ENCODE measurements at regions not wholly inside any gene's neighbourhood (a gene's known extent, or its start where the extent isn't known, plus 50 kb on each side); places are given as distances from the start of the nearest gene placed in this dataset.

DNA sequence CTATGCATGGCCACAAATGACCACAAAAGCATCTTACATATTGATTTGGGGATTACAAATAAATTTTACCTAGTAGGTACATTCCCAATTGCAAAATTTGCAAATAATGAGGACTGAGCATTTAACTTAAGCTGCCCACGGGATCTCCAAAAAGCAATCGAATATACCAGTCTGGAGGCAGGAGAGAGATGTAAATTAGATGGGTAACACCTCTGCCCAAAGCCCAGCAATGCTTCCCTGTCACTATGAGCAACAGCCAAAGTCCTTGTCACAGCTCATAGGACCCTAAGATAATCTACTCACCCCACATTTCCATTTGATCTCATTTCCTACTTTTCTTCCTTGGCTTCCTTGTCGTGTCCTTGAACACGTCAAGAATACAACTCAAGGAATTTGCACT is 172.2 kb downstream of the SUCLG1 start:
- Histone ChIP-seq H3K4me1 (ENCODE audit: control insufficient read depth, insufficient read depth, low read length) (no peaks in the 10 kb centered on the region), H3K4me3 (ENCODE audit: low read length) (no peak overlapping the region), H3K27me3 (replicated peaks; ENCODE audit: control insufficient read depth, insufficient read depth, low read length) (peaks cover 8% of the 10 kb centered on the region), H3K9ac (ENCODE audit: low read length) (no peak overlapping the region), H3K9me3 (ENCODE audit: control insufficient read depth, low read length) (peaks cover 3% of the 10 kb centered on the region), H3K36me3 (ENCODE audit: control insufficient read depth, insufficient read depth, low read length, severe bottlenecking) (no peaks in the 10 kb centered on the region)
- DNase-seq (ENCODE audit: low read depth): no peak

DNA sequence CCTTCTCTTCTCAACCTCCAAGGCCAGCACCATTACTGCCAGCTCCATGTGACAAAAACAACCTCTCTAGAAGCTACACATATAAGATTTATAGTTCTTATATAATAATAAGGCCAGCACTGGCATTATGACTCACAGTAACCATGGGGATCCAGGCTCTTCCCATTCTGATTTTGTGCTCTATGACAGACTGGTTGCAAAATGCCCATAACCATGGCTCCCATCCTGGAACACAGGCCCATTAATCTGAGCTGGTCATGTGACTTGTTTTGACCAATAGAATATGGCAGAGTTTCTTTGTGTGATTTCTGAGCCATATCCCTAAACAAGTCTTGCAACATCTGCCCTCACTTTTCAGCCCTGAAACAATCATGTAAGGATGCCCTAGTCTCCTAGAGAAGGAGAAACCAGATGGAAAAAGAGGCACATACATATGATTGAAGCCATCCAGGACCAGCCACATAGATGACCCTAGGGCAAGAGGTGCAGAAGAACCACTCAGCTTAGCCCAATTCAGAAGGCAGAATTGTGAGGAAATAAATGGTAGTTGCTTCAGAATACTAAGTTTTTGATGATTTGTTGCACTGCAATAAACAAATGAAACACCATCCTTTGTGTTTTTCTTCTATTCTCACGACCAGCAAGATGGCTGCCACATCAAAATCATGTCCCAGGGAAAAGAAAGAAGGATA is 173.9 kb downstream of the SUCLG1 start:
- no peak for DNase-seq (ENCODE audit: low read depth)
- Histone ChIP-seq H3K9ac (ENCODE audit: low read length) (no peak overlapping the region), H3K36me3 (ENCODE audit: control insufficient read depth, insufficient read depth, low read length, severe bottlenecking) (no peaks in the 10 kb centered on the region), H3K9me3 (ENCODE audit: control insufficient read depth, low read length) (no peaks in the 10 kb centered on the region), H3K27me3 (replicated peaks; ENCODE audit: control insufficient read depth, insufficient read depth, low read length) (peaks cover 8% of the 10 kb centered on the region), H3K4me1 (ENCODE audit: control insufficient read depth, insufficient read depth, low read length) (no peaks in the 10 kb centered on the region), H3K4me3 (ENCODE audit: low read length) (no peak overlapping the region)

DNA sequence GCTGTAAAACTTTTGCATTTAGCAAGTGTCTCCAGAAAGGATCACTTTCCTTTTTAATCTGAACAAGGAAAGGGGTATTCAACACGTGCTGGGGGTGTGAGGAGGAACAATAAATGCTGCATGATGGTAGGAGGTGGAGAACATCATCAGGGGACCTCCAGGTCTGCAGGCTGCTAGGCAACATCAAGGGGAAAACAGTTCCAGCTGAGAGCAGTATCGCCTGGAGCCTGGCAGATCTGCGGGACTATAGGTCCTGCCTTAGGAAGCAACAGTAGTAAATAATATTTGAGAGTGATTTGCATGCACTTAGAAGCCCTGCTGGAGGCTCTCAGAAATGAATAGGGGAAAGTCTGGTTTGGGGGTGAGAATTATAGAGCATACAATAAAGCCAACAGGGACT is 175.6 kb downstream of the SUCLG1 start:
- no peak for DNase-seq (ENCODE audit: low read depth)
- Histone ChIP-seq H3K27me3 (replicated peaks; ENCODE audit: control insufficient read depth, insufficient read depth, low read length) (peaks cover 15% of the 10 kb centered on the region), H3K36me3 (ENCODE audit: control insufficient read depth, insufficient read depth, low read length, severe bottlenecking) (no peaks in the 10 kb centered on the region), H3K9me3 (ENCODE audit: control insufficient read depth, low read length) (no peaks in the 10 kb centered on the region), H3K9ac (ENCODE audit: low read length) (no peak overlapping the region), H3K4me3 (ENCODE audit: low read length) (no peak overlapping the region), H3K4me1 (ENCODE audit: control insufficient read depth, insufficient read depth, low read length) (no peaks in the 10 kb centered on the region)

DNA sequence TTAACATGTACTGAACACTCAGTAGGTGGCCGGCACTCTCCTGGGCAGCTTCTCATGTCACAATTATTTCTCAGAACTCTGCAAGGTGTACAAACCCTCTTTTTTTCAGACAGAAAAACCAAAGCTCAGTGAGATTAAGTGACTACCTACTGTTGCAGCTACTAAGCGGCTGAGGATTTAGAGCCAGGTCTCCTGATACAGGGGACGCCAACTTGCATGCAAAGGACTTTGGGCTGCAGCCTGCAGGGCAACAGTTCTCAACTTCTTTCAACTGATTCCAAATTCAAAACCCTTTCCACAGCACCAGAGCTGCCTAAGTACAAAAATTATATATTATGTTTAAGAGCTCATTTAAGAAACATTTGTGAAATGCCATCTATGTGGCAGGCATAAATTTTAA is 177.6 kb downstream of the SUCLG1 start:
- peaks cover 7% of the 10 kb centered on the region for H3K27me3 ChIP-seq (replicated peaks; ENCODE audit: control insufficient read depth, insufficient read depth, low read length)
- no peak overlapping the region for H3K4me3 ChIP-seq (ENCODE audit: low read length)
- H3K9ac ChIP-seq (ENCODE audit: low read length): no peak overlapping the region
- no peaks in the 10 kb centered on the region for H3K36me3 ChIP-seq (ENCODE audit: control insufficient read depth, insufficient read depth, low read length, severe bottlenecking)
- no peak for DNase-seq (ENCODE audit: low read depth)
- no peaks in the 10 kb centered on the region for H3K9me3 ChIP-seq (ENCODE audit: control insufficient read depth, low read length)
- H3K4me1 ChIP-seq (ENCODE audit: control insufficient read depth, insufficient read depth, low read length): no peaks in the 10 kb centered on the region

DNA sequence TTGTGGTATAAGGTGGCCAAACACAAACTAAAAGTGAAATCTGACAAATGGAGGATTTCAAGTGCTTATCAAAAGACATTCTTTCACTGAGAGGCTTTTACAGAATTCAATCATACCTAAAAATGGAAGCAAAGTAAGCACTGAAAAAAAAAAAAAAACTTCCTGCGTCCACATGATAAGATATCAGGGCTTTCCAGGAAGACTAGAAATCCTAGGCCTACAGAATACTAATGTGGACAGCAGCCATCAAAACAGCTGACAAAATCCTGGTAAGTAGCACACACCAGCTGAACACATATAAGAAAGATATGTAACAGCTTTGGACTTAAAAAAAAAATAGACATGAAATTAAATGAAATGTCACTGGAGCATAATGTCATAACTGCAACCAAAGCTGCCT is 178.2 kb downstream of the SUCLG1 start:
- Histone ChIP-seq H3K9ac (ENCODE audit: low read length) (no peak overlapping the region), H3K9me3 (ENCODE audit: control insufficient read depth, low read length) (no peaks in the 10 kb centered on the region), H3K4me3 (ENCODE audit: low read length) (no peak overlapping the region), H3K36me3 (ENCODE audit: control insufficient read depth, insufficient read depth, low read length, severe bottlenecking) (no peaks in the 10 kb centered on the region), H3K27me3 (replicated peaks; ENCODE audit: control insufficient read depth, insufficient read depth, low read length) (peaks cover 7% of the 10 kb centered on the region), H3K4me1 (ENCODE audit: control insufficient read depth, insufficient read depth, low read length) (no peaks in the 10 kb centered on the region)
- no peak for DNase-seq (ENCODE audit: low read depth)

DNA sequence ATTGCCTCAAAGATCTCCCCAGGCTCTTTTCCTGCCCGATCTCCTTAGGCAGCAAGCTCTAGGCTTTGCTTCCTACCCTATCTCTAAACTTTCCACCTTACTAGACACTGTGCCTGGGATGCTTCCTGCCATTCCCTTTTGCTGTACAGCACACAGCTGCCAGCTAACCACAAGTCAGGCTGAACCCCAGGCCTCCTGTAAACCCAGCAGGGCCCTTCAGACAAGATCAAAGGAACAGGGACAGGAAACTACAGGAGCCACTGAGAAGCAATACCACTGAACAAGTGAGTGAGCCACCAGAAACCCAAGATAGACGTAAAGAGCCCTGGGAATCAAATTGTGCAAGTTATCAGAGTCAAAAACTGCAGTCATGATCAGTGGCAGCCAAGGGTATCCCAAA is 180.7 kb downstream of the SUCLG1 start:
- H3K27me3 ChIP-seq (replicated peaks; ENCODE audit: control insufficient read depth, insufficient read depth, low read length): peaks cover 7% of the 10 kb centered on the region
- no peaks in the 10 kb centered on the region for H3K4me1 ChIP-seq (ENCODE audit: control insufficient read depth, insufficient read depth, low read length)
- no peak overlapping the region for H3K4me3 ChIP-seq (ENCODE audit: low read length)
- no peak overlapping the region for H3K9ac ChIP-seq (ENCODE audit: low read length)
- H3K36me3 ChIP-seq (ENCODE audit: control insufficient read depth, insufficient read depth, low read length, severe bottlenecking): no peaks in the 10 kb centered on the region
- DNase-seq (ENCODE audit: low read depth): no peak
- H3K9me3 ChIP-seq (ENCODE audit: control insufficient read depth, low read length): no peaks in the 10 kb centered on the region

DNA sequence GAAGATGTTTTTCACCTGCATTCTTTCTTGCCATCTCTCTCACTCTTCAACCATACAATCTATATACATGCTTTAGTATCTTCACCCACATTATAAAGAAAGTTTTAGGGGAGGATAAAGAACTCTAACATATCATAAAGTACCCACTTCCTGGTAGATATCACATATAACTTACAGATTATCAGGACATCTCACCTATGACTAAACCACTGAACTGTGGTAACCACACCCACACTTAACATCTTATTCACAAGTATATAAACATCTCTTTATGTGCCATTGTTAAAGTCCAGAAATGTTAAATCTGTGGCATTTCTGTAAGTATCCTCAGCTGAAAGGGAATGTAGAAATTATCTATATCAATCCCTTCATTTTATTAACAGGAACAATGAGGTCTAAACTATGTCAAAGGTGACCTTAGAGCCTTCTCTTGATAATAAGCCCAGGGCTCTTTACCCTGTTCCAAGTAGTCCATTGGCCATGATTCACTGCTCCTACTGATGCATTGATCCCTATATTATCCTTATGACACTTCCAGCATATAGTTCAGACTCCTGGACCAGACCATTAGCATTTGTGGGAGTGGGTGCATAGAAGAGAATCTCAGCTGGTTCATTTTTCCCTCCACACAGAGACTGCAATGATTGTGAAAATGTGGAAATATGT is 182.4 kb downstream of the SUCLG1 start:
- Histone ChIP-seq H3K9me3 (ENCODE audit: control insufficient read depth, low read length) (no peaks in the 10 kb centered on the region), H3K36me3 (ENCODE audit: control insufficient read depth, insufficient read depth, low read length, severe bottlenecking) (no peaks in the 10 kb centered on the region), H3K4me3 (ENCODE audit: low read length) (no peak overlapping the region), H3K4me1 (ENCODE audit: control insufficient read depth, insufficient read depth, low read length) (no peaks in the 10 kb centered on the region), H3K27me3 (replicated peaks; ENCODE audit: control insufficient read depth, insufficient read depth, low read length) (peaks cover 7% of the 10 kb centered on the region), H3K9ac (ENCODE audit: low read length) (no peak overlapping the region)
- no peak for DNase-seq (ENCODE audit: low read depth)

DNA sequence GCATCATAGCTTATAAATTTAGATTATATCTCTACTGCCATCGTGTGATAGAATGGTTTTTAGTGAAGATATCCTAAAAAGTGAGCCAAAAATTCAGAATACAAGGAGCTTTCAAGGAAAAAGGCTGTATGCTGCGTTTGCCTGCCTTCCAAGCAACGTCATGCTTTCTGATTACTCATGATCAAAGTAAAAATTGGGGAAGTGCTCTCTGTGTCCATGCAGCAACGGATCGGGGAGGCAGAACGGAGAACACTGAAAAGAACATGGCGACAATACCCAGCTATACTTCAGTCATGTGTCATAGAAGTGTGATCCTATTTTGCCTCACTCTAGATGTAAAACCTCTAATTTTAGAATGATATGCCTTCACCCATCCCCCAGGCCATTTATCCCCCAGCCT is 185.7 kb downstream of the SUCLG1 start:
- Histone ChIP-seq H3K27me3 (replicated peaks; ENCODE audit: control insufficient read depth, insufficient read depth, low read length) (no peaks in the 10 kb centered on the region), H3K9me3 (ENCODE audit: control insufficient read depth, low read length) (no peaks in the 10 kb centered on the region), H3K4me3 (ENCODE audit: low read length) (no peak overlapping the region), H3K36me3 (ENCODE audit: control insufficient read depth, insufficient read depth, low read length, severe bottlenecking) (no peaks in the 10 kb centered on the region), H3K9ac (ENCODE audit: low read length) (no peak overlapping the region), H3K4me1 (ENCODE audit: control insufficient read depth, insufficient read depth, low read length) (no peaks in the 10 kb centered on the region)
- no peak for DNase-seq (ENCODE audit: low read depth)

DNA sequence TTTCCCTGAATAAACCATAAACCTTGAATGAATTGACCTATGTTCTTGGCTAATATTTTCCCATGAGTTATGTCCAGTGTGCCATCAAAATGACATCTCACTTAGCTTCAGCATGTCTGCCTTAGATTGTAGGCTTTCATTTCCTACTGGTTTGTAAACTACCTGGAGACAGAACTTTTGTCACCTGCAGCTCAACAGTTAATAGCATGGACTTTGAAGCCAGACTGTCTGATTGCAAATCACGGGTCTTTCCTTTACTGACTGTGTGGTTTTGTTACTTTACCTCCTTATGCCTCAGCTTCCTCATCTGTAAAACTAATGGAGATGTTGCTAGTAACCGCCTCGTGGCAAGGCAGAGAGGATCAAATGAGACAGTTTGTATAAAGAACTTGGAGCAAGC is 187.1 kb downstream of the SUCLG1 start:
- no peak for DNase-seq (ENCODE audit: low read depth)
- no peak overlapping the region for H3K9ac ChIP-seq (ENCODE audit: low read length)
- H3K4me3 ChIP-seq (ENCODE audit: low read length): no peak overlapping the region

DNA sequence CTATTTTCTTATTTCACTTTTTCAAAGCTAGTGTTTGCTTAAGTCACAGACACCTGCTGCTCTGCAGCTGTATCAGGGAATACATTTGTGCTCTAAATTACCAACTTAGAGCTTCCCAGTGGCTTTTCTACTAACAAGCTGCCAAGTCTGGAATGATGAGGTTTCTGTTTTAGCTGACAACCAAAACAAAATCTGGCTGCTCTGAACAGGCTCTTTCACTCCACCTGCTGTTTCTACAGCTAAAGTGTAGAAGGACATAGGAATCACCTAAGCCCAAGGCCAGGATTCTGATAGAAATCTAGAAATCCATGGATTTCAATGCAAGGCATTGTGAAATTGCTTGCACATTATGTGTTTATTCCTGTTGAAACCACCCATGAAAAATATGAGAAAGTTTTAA is 201.2 kb downstream of the SUCLG1 start:
- Histone ChIP-seq H3K9me3 (ENCODE audit: control insufficient read depth, low read length) (no peaks in the 10 kb centered on the region), H3K27me3 (replicated peaks; ENCODE audit: control insufficient read depth, insufficient read depth, low read length) (no peaks in the 10 kb centered on the region), H3K4me1 (ENCODE audit: control insufficient read depth, insufficient read depth, low read length) (no peaks in the 10 kb centered on the region), H3K36me3 (ENCODE audit: control insufficient read depth, insufficient read depth, low read length, severe bottlenecking) (no peaks in the 10 kb centered on the region), H3K9ac (ENCODE audit: low read length) (no peak overlapping the region), H3K4me3 (ENCODE audit: low read length) (no peak overlapping the region)
- DNase-seq (ENCODE audit: low read depth): no peak

More for the DNA sequence above, 187.1 kb downstream of the SUCLG1 start:
- Histone ChIP-seq H3K27me3 (replicated peaks; ENCODE audit: control insufficient read depth, insufficient read depth, low read length) (no peaks in the 10 kb centered on the region), H3K4me1 (ENCODE audit: control insufficient read depth, insufficient read depth, low read length) (no peaks in the 10 kb centered on the region), H3K9me3 (ENCODE audit: control insufficient read depth, low read length) (no peaks in the 10 kb centered on the region), H3K36me3 (ENCODE audit: control insufficient read depth, insufficient read depth, low read length, severe bottlenecking) (no peaks in the 10 kb centered on the region)

DNA sequence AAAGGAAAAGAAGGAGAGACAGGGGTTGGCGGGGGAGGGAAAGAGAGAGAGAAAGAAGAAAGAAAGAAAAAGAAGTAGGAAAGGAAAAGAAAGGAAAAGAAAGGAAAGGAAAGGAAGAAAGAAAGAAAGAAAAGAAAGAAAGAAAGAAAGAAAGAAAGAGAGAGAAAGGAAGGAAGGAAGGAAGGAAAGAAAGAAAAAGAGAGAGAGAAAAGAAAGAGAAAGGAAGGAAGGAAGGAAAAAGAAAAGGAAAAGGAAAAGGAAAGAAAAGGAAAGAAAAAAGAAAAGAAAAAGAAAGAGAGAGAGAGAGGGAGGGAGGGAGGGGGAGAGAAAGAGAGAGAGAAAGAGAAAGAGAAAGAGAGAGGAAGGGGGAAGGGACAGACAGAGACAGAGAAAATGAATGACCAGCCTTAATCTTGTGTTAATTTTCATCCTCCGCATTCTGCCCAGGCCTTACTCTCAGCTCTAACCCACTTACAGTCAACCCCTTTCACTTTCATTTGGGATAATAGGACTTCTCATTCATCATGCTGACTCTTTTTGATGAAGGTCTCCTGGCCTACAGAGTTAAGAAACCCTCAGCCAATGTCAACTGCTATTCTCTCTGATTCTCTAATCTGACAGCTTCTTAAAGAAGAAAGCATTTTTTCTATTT is 207.3 kb downstream of the SUCLG1 start:
- DNase-seq (ENCODE audit: low read depth): no peak
- Histone ChIP-seq H3K9me3 (ENCODE audit: control insufficient read depth, low read length) (no peaks in the 10 kb centered on the region), H3K9ac (ENCODE audit: low read length) (no peak overlapping the region), H3K4me1 (ENCODE audit: control insufficient read depth, insufficient read depth, low read length) (no peaks in the 10 kb centered on the region), H3K4me3 (ENCODE audit: low read length) (no peak overlapping the region), H3K27me3 (replicated peaks; ENCODE audit: control insufficient read depth, insufficient read depth, low read length) (no peaks in the 10 kb centered on the region), H3K36me3 (ENCODE audit: control insufficient read depth, insufficient read depth, low read length, severe bottlenecking) (no peaks in the 10 kb centered on the region)
